K562 (cell line): ENCODE measurements at regions not wholly inside any gene's neighbourhood (a gene's known extent, or its start where the extent isn't known, plus 50 kb on each side); places are given as distances from the start of the nearest gene placed in this dataset.
A peak's percentile ranks its signal among the peaks of the same experiment; 100 is the strongest.

Source experiments
- ATAC-seq: fragments of 200-7000 bp; cut with Tn5 transposase; 3 replicates; pipeline ENCODE4 v1.9.1; 2020; ENCODE audit warnings: moderate library complexity
- BruUV-seq: library from RNA; stranded (reverse); fragments of 400-500 nt; replicated peaks from 2 replicates; lab custom pipeline; 2021; lab: Mats Ljungman, UMichigan
- CTCF ChIA-PET: fragments of 300-600 bp; formaldehyde crosslinking; extraction: SDS; loops from one replicate; lab custom pipeline; 2021; ENCODE audit warnings: low intra/inter-chr PET ratio; lab: Yijun Ruan, JAX
- POLR2A ChIA-PET: fragments of 300-600, 350-650 bp; sonication (Branson Sonifier 250); formaldehyde crosslinking; extraction: SDS; loops from one replicate; lab custom pipeline; 2021; ENCODE audit warnings: antibody characterized with exemption, inconsistent platforms; lab: Yijun Ruan, JAX
- DNase-seq, 4 experiments: peaks; one replicate each; pipeline versions ENCODE4 v3.0.0 to v3.0.0-alpha.2; 2011 to 2018; ENCODE audit warnings: low spot score in 3 of 4, mixed read lengths in 3 of 4; ENCODE audit errors: extremely low read depth in 1 of 4
- FAIRE-seq: peaks from 2 replicates; lab custom pipeline; 2011; peaks lifted over from hg19 to GRCh38; lab: Jason Lieb, UNC
- H2AFZ ChIP-seq: 2 replicates; pipeline ENCODE4 v1.6.0; 2011; ENCODE audit warnings: low read depth, low read length, control low read depth, inconsistent platforms
- H3K27ac ChIP-seq: fragments of 200-600 bp; 3 replicates; pipeline ENCODE4 v1.8.0; 2011; ENCODE audit warnings: low read depth, mild to moderate bottlenecking, control low read depth, inconsistent platforms, low read length, moderate library complexity, mixed read lengths; ENCODE audit errors: extremely low read depth
- H3K27me3 ChIP-seq, 2 experiments: fragments of 300-600 bp in 1 of 2; 2 replicates in 1 of 2; 3 replicates in 1 of 2; pipeline versions ENCODE4 v1.6.0 to v1.8.0; 2011; ENCODE audit warnings: inconsistent platforms in 2 of 2, low read length in 2 of 2, mild to moderate bottlenecking in 1 of 2, mixed read lengths in 1 of 2, moderate library complexity in 1 of 2; ENCODE audit not compliant: control insufficient read depth in 2 of 2, insufficient read depth in 2 of 2
- H3K36me3 ChIP-seq: fragments of 300-600 bp; 3 replicates; pipeline ENCODE4 v1.8.0; 2011; ENCODE audit warnings: mild to moderate bottlenecking, low read length, inconsistent platforms; ENCODE audit not compliant: control insufficient read depth, insufficient read depth
- H3K4me1 ChIP-seq, 2 experiments: fragments of 200-600 bp in 1 of 2; replicated peaks in 1 of 2; 2 replicates in 1 of 2; 3 replicates in 1 of 2; pipeline versions ENCODE4 v1.5.1 to v1.8.0; 2011; ENCODE audit warnings: inconsistent platforms in 2 of 2, low read length in 2 of 2, mild to moderate bottlenecking in 1 of 2, mixed read lengths in 1 of 2, moderate library complexity in 1 of 2; ENCODE audit not compliant: control insufficient read depth in 2 of 2, insufficient read depth in 2 of 2
- H3K4me2 ChIP-seq: 2 replicates; pipeline ENCODE4 v1.6.1; 2011; ENCODE audit warnings: low read length, control low read depth, inconsistent platforms, mixed read lengths; ENCODE audit not compliant: insufficient read depth
- H3K4me3 ChIP-seq: fragments of 200-600 bp; sonication (generic), shearing (Covaris generic); 2 replicates; pipeline ENCODE4 v1.5.1; 2016; ENCODE audit warnings: control low read depth, inconsistent platforms
- H3K79me2 ChIP-seq: fragments of 200-600 bp; 3 replicates; pipeline ENCODE4 v1.8.0; 2011; ENCODE audit warnings: low read length, inconsistent platforms; ENCODE audit not compliant: control insufficient read depth, insufficient read depth
- H3K9ac ChIP-seq, 2 experiments: 2 replicates each; pipeline versions ENCODE4 v1.6.0 to v1.6.1; 2011; ENCODE audit warnings: low read depth in 2 of 2, low read length in 2 of 2, control low read depth in 1 of 2, inconsistent platforms in 1 of 2, mild to moderate bottlenecking in 1 of 2, mixed read lengths in 1 of 2; ENCODE audit not compliant: insufficient read depth in 1 of 2
- H3K9me1 ChIP-seq: one replicate; pipeline ENCODE4 v1.6.0; 2011; ENCODE audit warnings: inconsistent platforms, mild to moderate bottlenecking, low read length, moderate library complexity; ENCODE audit not compliant: control insufficient read depth, insufficient read depth
- H3K9me3 ChIP-seq: replicated peaks from 2 replicates; pipeline ENCODE4 v1.5.1; 2011; ENCODE audit warnings: low read depth, low read length, inconsistent platforms; ENCODE audit not compliant: control insufficient read depth, insufficient read depth
- H4K20me1 ChIP-seq: replicated peaks from 2 replicates; pipeline ENCODE4 v1.6.1; 2011; ENCODE audit warnings: low read length, inconsistent platforms, mixed read lengths; ENCODE audit not compliant: control insufficient read depth, insufficient read depth
- BCLAF1 ChIP-seq, 2 experiments: fragments of 450-650 bp in 1 of 2; IDR thresholded peaks; 2 replicates each; pipeline ENCODE4 v1.6.1; 2011 to 2017; ENCODE audit warnings: low read depth in 2 of 2, antibody characterized with exemption in 1 of 2, borderline replicate concordance in 1 of 2, low read length in 1 of 2, mild to moderate bottlenecking in 1 of 2, mixed read lengths in 1 of 2; ENCODE audit not compliant: control insufficient read depth in 1 of 2
- CBFA2T3 ChIP-seq: fragments of 450-650 bp; IDR thresholded peaks from 2 replicates; pipeline ENCODE4 v1.6.1; 2017
- E2F3 ChIP-seq: fragments of 250-450 bp; sonication (Bioruptor Pico); IDR thresholded peaks from 2 replicates; pipeline ENCODE4 v1.4.0; 2020; ENCODE audit warnings: mild to moderate bottlenecking
- ESRRB ChIP-seq: fragments of 250-450 bp; sonication (Bioruptor Pico); IDR thresholded peaks from 2 replicates; pipeline ENCODE4 v1.5.0; 2020; ENCODE audit warnings: mild to moderate bottlenecking, moderate library complexity, borderline replicate concordance
- EZH2 ChIP-seq: IDR thresholded peaks from 2 replicates; pipeline ENCODE4 v1.6.1; 2012; ENCODE audit warnings: low read depth, mild to moderate bottlenecking, inconsistent platforms, low read length, borderline replicate concordance
- HMG20A ChIP-seq: fragments of 450-650 bp; formaldehyde crosslinking; conservative IDR thresholded peaks from 2 replicates; pipeline ENCODE4 v1.4.0; 2020; ENCODE audit warnings: mild to moderate bottlenecking, mixed read lengths
- KAT7 ChIP-seq: sonication (generic); formaldehyde crosslinking; IDR thresholded peaks from 2 replicates; pipeline ENCODE4 v1.8.0; 2022; ENCODE audit warnings: missing genetic modification reagents, mild to moderate bottlenecking, borderline replicate concordance
- NFIC ChIP-seq: fragments of 450-650 bp; IDR thresholded peaks from 2 replicates; pipeline ENCODE4 v1.6.1; 2017; ENCODE audit warnings: mild to moderate bottlenecking, inconsistent platforms
- POLR2A ChIP-seq: fragments of 450-650 bp; conservative IDR thresholded peaks from 2 replicates; pipeline ENCODE4 v1.6.1; 2016
- ZNF184 ChIP-seq: sonication (generic); formaldehyde crosslinking; IDR thresholded peaks from 2 replicates; pipeline ENCODE4 v1.5.0; 2020; ENCODE audit warnings: missing genetic modification reagents
- WGBS: fragments of 100-300 bp; shearing (Covaris generic); methylation state at CpG from one replicate; pipeline ENCODE4 v1.1.6; 2016; ENCODE audit warnings: low coverage, mixed read lengths; ENCODE audit not compliant: insufficient coverage; ENCODE audit errors: missing lambda C conversion rate; 5-methylcytosine and 5-hydroxymethylcytosine counted together
- in situ Hi-C: fragments of 300-500 bp; cut with MboI; formaldehyde crosslinking; loops from 4 replicates; pipeline ENCODE4 v1.15.0; 2018; ENCODE audit warnings: inconsistent platforms, mixed read lengths
- intact Hi-C: fragments of 100-400 bp; cut with micrococcal nuclease; formaldehyde crosslinking; loops from 2 replicates; pipeline ENCODE4 v1.14.2; 2022

GRCh38 chr16:86052926-86053325 is 154.0 kb downstream of the IRF8 start:
- H3K79me2 ChIP-seq = no peaks in the 10 kb centered on the region
- POLR2A ChIA-PET = no interaction called here
- in situ Hi-C loops = no loop called here
- H3K9me3 ChIP-seq = no peaks in the 10 kb centered on the region
- no peak overlapping the region for H3K27ac ChIP-seq
- no peak for FAIRE-seq
- 0 out of 2 replicates have a peak, but pooled peaks have one; percentile 18 for TF ChIP-seq NFIC
- TF ChIP-seq ZNF184 (CRISPR knock-in tag) = no peak
- intact Hi-C loops = no loop called here
- no peaks in the 10 kb centered on the region for H4K20me1 ChIP-seq
- H3K9me1 ChIP-seq = no peaks in the 10 kb centered on the region
- no peak for DNase-seq
- H3K27me3 ChIP-seq = peaks cover 16 to 55% of the 10 kb centered on the region in 2 experiments
- no peak overlapping the region for H2AFZ ChIP-seq
- H3K4me1 ChIP-seq = no peaks in the 10 kb centered on the region
- no peaks in the 10 kb centered on the region for H3K36me3 ChIP-seq
- H3K4me3 ChIP-seq = no peak overlapping the region
- no peak overlapping the region for H3K4me2 ChIP-seq
- 2% methylated on average over 6 of the region's 6 CpGs for WGBS
- BruUV-seq = no TSS peak
- no peak overlapping the region for H3K9ac ChIP-seq
- ATAC-seq = no peak
- CTCF ChIA-PET = no interaction called here

- Histone ChIP-seq H3K9ac (no peak overlapping the region), H4K20me1 (no peaks in the 10 kb centered on the region), H3K4me1 (no peaks in the 10 kb centered on the region), H3K9me1 (no peaks in the 10 kb centered on the region), H3K27me3 (peaks cover 12 to 39% of the 10 kb centered on the region in 2 experiments; a peak in 4 of 5 replicates), H3K4me3 (no peak overlapping the region), H3K4me2 (no peak overlapping the region), H3K9me3 (no peaks in the 10 kb centered on the region), H3K79me2 (no peaks in the 10 kb centered on the region), H3K27ac (no peak overlapping the region), H2AFZ (no peak overlapping the region), H3K36me3 (no peaks in the 10 kb centered on the region)
- ChIA-PET CTCF (no interaction called here), POLR2A (interaction anchor here (1.1 kb wide), 1 partner anchor 239 kb away, joined by 3 read pairs; no protein-coding TSS in a partner anchor)
- in situ Hi-C loops = no loop called here
- no TSS peak for BruUV-seq
- no peak for ATAC-seq
- under 1% methylated on average over 15 of the region's 15 CpGs for WGBS
- no peak for FAIRE-seq
- DNase-seq = no peak
- intact Hi-C loops = no loop called here
- no peak for TF ChIP-seq CBFA2T3
- TF ChIP-seq HMG20A = no peak
- TF ChIP-seq KAT7 (CRISPR knock-in tag) = no peak
- no peak for TF ChIP-seq EZH2
- no peak for TF ChIP-seq POLR2A
- TF ChIP-seq ESRRB = no peak
- TF ChIP-seq E2F3 (CRISPR knock-in tag) = no peak
- TF ChIP-seq BCLAF1 (IDR thresholded peaks at IDR 0.05; ENCODE audit: borderline replicate concordance in 1 of 2, control insufficient read depth in 1 of 2, low read depth in 2 of 2, low read length in 1 of 2) = no peak
Observed at GRCh38 chr16:86059253-86060171, 160.6 kb downstream of the IRF8 start.
